Activated naive CD4-positive, alpha-beta T cell treated with anti-CD3 and anti-CD28 coated beads, Interleukin-2, amount 50 U/mL, for 24 hours (primary cell): ENCODE measurements at regions not wholly inside any gene's neighbourhood (a gene's known extent, or its start where the extent isn't known, plus 50 kb on each side); places are given as distances from the start of the nearest gene placed in this dataset.
"Not testable (repeated sequence)": the region's sequence is repeated elsewhere in the genome, so short reads cannot be mapped to it uniquely, and the experiment has no call there.

Experiments
- H3K27ac Mint-ChIP-seq: one replicate; pipeline ENCODE4 v1.8.0; 2021; ENCODE audit warnings: mild to moderate bottlenecking, mixed read lengths
- H3K27me3 Mint-ChIP-seq: one replicate; pipeline ENCODE4 v1.8.0; 2021; ENCODE audit warnings: mixed read lengths
- H3K36me3 Mint-ChIP-seq: one replicate; pipeline ENCODE4 v1.8.0; 2021; ENCODE audit warnings: mixed read lengths
- H3K4me1 Mint-ChIP-seq: one replicate; pipeline ENCODE4 v1.8.0; 2021; ENCODE audit warnings: mixed read lengths
- H3K4me3 Mint-ChIP-seq: one replicate; pipeline ENCODE4 v1.8.0; 2021; ENCODE audit warnings: mild to moderate bottlenecking, mixed read lengths
- H3K9me3 Mint-ChIP-seq: one replicate; pipeline ENCODE4 v1.8.0; 2021; ENCODE audit warnings: mixed read lengths

DNA sequence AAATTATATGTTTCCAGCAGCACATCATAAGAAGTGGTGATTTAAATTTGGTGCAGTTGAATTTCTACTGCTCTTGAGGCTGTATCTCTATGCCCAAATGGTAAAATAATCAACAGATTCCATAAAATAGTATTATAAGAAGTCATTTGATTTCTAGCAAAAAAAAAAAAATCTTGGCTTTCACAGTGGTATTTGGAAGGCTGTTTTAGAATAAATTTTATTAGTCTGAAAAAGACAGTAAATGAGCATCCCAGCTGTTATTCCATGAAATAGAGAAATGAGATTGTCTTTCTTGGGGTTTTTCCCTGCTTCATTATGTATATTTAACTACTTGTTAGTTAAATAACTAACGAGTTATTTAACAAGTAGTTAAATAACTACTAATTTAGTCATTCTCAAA is 156.0 kb upstream of the ABI3BP start:
- Mint-ChIP-seq H3K36me3 (no peaks in the 10 kb centered on the region), H3K4me1 (no peaks in the 10 kb centered on the region), H3K4me3 (no peak overlapping the region), H3K27me3 (peaks cover 9% of the 10 kb centered on the region), H3K27ac (no peak overlapping the region), H3K9me3 (no peaks in the 10 kb centered on the region)

DNA sequence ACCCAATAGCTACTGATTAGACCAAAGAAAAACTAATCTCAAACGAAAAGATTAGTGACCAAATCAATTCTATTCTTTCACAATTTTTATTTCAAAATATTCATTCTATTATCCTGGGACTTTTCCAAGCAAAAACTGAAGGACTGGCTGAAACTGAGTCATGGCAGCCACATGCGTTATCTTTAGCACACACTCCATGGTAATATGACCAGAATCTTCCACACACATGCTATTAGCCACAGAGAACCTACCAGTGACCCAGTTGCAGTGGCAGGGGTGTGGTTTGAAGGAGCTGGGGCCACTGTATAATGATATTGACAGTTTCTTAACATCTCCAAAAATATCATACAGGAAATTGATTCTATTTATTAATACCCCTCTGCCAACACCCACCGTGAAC is 154.8 kb upstream of the ABI3BP start:
- H3K27me3 Mint-ChIP-seq: peaks cover 7% of the 10 kb centered on the region
- H3K36me3 Mint-ChIP-seq: no peaks in the 10 kb centered on the region
- H3K4me1 Mint-ChIP-seq: no peaks in the 10 kb centered on the region
- no peak overlapping the region for H3K4me3 Mint-ChIP-seq
- no peak overlapping the region for H3K27ac Mint-ChIP-seq
- no peaks in the 10 kb centered on the region for H3K9me3 Mint-ChIP-seq

DNA sequence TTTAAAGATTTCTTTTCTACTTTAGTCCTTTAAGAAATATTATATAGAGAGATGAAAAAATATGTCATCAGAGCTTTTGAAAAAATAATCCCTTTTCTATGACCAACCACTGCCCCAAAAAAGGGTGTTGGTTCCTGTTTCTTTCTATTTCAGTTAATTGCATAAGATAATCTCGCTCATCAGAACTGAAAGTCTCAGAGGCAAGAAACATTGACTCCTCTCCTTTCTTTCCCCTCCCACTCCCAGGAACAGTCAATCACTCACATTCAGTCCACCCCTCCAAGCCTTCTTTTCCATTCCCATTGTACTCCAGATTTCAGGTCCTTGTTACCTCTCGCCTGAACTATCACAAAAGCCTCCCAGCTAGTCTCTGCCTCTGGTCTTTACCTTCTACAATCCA is 153.7 kb upstream of the ABI3BP start:
- Mint-ChIP-seq H3K4me1 (no peaks in the 10 kb centered on the region), H3K4me3 (no peak overlapping the region), H3K9me3 (no peaks in the 10 kb centered on the region), H3K36me3 (no peaks in the 10 kb centered on the region), H3K27ac (no peak overlapping the region), H3K27me3 (peaks cover 7% of the 10 kb centered on the region)

DNA sequence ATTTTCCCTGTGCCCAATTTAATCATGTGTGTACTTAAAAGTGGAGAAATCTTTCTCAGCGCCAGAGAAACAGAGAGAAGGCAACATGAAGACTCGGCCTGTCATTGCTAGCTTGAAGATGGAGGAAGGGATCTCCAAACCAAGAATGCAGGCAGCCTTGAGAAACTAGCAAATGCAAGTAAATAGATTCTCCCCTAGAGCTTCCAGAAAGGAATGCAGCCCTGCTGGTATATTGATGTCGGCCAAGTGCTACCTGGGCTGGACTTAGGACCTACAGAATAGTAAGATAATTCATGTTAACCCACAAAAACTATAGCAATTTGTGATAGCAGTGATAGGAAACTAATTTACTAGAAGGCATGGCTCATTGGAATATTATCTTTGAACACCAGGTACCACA is 150.9 kb upstream of the ABI3BP start:
- Mint-ChIP-seq H3K4me1 (no peaks in the 10 kb centered on the region), H3K4me3 (no peak overlapping the region), H3K36me3 (no peaks in the 10 kb centered on the region), H3K27ac (no peak overlapping the region), H3K9me3 (no peaks in the 10 kb centered on the region), H3K27me3 (peaks cover 4% of the 10 kb centered on the region)

DNA sequence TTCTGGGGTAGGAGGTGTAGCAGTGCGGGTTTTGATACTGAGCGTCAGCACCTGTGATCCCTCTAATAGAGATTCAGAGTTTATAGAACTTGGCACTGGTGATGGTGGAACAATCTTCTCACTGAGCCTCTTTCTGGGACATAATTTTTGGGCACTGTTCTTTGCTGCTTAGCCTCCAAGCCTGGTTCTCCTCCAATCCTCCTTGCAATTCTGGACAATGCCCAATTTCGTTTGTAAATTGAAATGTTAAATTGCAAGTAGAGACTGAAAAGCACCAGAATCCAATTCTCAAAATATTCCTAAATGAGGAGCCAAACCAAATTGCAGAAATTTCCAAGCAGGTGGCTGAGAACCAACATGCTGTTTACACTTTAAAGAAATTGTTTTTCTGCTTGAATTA is 149.8 kb upstream of the ABI3BP start:
- H3K27me3 Mint-ChIP-seq: peaks cover 4% of the 10 kb centered on the region
- H3K9me3 Mint-ChIP-seq: no peaks in the 10 kb centered on the region
- no peak overlapping the region for H3K4me3 Mint-ChIP-seq
- H3K36me3 Mint-ChIP-seq: no peaks in the 10 kb centered on the region
- no peaks in the 10 kb centered on the region for H3K4me1 Mint-ChIP-seq
- H3K27ac Mint-ChIP-seq: no peak overlapping the region

DNA sequence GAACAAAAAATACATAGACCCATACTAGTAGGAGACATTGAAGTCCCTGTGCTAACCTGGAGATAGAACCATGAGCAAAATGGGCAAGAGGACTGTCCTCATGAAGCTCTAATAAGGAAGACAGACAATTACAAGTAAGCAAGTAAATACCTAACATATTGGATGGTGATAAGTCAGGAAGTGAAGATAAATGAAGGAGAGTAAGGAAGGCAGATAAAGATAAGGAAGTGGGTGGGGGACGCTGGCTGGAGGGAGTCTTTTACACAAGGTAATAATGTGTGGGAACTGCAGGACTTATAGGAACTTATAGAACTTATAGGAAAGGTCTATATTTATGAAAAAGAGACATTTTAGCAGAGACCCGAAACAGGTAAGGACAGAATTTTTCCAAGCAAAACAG is 148.9 kb upstream of the ABI3BP start:
- H3K36me3 Mint-ChIP-seq: no peaks in the 10 kb centered on the region
- no peak overlapping the region for H3K27ac Mint-ChIP-seq
- no peaks in the 10 kb centered on the region for H3K9me3 Mint-ChIP-seq
- no peaks in the 10 kb centered on the region for H3K4me1 Mint-ChIP-seq
- no peak overlapping the region for H3K4me3 Mint-ChIP-seq
- peaks cover 3% of the 10 kb centered on the region for H3K27me3 Mint-ChIP-seq

DNA sequence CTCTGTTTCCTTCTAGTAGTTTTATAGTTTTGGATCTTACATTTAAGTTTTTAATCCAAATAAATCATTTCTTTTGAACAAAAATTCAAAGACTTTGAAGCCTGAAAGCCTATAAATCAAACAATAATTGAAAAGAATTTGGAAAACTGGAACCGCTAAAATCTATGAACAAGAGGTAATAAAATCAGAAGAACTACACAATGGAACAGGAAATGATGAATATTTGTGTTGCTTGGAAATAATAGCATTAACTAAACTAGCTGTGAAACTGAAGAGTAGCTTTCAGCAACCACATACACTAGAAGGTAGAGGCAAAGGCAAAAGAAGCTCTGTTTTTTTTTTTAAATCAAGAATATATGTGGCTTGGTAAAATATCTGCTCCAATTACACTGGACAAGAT is 147.9 kb upstream of the ABI3BP start:
- H3K4me1 Mint-ChIP-seq: no peaks in the 10 kb centered on the region
- no peaks in the 10 kb centered on the region for H3K9me3 Mint-ChIP-seq
- no peak overlapping the region for H3K27ac Mint-ChIP-seq
- H3K36me3 Mint-ChIP-seq: no peaks in the 10 kb centered on the region
- no peak overlapping the region for H3K4me3 Mint-ChIP-seq
- no peaks in the 10 kb centered on the region for H3K27me3 Mint-ChIP-seq

DNA sequence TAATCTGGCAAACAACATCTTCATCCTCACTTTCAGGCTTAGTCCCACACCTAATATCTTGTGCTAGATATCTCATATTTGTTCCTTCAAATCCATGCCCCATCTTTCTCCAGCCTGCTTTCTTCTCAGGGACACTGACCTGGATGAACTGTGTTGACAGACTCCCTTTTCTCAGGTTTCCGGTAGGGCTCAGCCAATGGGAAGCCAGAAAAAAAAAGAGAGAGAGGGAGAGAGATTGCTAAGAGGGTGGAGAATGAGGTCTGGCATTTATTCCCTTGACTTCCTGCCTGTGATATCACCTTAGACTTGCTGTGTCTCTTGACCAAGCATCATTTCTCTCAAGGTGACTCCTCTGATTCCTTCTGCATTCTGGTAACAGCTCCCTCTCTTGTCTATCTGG is 145.6 kb upstream of the ABI3BP start:
- no peaks in the 10 kb centered on the region for H3K9me3 Mint-ChIP-seq
- H3K27ac Mint-ChIP-seq: no peak overlapping the region
- H3K4me3 Mint-ChIP-seq: no peak overlapping the region
- H3K36me3 Mint-ChIP-seq: no peaks in the 10 kb centered on the region
- no peaks in the 10 kb centered on the region for H3K27me3 Mint-ChIP-seq
- H3K4me1 Mint-ChIP-seq: peaks cover 6% of the 10 kb centered on the region

DNA sequence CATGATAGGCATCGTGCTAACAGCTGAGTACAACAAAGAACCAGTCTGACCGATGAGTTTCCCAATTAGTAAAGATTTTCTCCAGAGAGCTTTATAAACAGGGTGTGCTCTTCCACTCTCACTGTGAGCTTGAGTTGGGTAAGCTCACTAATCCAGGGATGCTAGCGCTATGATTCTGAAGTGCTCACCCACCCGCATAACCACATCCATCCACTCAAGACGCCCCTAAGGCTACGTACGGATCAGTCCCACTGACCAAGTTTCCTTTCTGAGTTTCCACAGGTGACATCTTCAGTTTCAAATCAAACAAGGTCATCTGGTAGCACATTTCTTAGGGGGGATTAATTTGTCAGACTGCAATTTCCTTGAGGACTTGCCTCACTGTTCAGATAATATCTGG is 141.1 kb upstream of the ABI3BP start:
- H3K9me3 Mint-ChIP-seq: peaks cover 8% of the 10 kb centered on the region
- no peaks in the 10 kb centered on the region for H3K27me3 Mint-ChIP-seq
- H3K4me1 Mint-ChIP-seq: peaks cover 12% of the 10 kb centered on the region
- no peak overlapping the region for H3K4me3 Mint-ChIP-seq
- H3K27ac Mint-ChIP-seq: no peak overlapping the region
- H3K36me3 Mint-ChIP-seq: no peaks in the 10 kb centered on the region

DNA sequence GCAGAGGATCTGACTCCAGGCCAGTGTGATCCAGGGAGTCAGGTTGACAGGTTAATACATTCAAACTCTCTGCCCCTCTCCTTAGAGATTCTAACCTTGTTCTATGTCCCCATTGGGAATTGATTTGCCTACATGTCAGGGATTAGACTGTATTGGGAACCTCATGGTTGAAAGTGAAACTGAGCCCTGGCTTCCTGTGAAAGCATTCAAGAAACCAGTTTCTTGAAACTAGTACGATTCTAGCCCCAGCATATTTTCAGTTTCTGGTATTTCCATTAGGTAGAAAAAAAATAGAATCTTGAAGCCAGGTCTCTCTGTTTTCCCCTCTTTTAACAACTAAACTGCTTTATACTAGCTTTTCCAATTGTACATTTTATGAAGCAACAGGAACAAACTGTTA is 140.4 kb upstream of the ABI3BP start:
- Mint-ChIP-seq H3K27ac (no peak overlapping the region), H3K9me3 (peaks cover 8% of the 10 kb centered on the region), H3K27me3 (no peaks in the 10 kb centered on the region), H3K36me3 (no peaks in the 10 kb centered on the region), H3K4me3 (peak overlapping the region; percentile 24), H3K4me1 (peaks cover 12% of the 10 kb centered on the region)

DNA sequence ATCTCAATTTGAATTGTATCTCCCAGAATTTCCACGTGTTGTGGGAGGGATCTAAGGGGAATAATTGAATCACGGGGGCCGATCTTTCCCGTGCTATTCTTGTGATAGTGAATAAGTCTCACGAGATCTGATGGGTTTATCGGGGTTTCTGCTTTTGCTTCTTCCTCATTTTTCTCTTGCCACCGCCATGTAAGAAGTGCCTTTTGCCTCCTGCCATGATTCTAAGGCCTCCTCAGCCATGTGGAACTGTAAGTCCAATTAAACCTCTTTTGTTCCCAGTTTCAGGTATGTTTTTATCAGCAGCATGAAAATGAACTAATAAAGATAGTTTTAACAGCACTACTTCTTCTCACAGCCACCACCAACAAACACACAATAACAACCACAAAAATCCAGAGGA is 140.0 kb upstream of the ABI3BP start:
- H3K27me3 Mint-ChIP-seq, H3K36me3 Mint-ChIP-seq, H3K27ac Mint-ChIP-seq, H3K9me3 Mint-ChIP-seq, H3K4me3 Mint-ChIP-seq: not testable (repeated sequence)
- peaks cover 12% of the 10 kb centered on the region for H3K4me1 Mint-ChIP-seq

DNA sequence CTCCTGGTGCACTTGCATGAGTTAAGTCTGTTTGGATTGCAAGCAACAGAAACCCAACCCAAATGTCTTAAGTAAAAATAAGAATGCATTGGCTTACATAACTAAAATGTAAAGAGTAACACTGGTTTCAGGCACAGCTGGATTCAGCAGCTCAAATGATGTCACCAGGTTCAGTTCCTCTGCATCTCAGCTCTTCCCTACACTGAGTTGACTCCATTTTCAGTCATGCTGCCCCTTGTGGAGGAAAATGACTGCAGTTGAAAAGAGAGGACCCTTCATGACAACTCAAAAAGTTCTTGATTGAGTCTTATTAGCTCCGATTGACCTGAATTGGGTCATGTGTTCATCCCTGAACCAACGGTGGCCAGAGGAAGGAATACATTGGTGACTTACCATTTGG is 138.5 kb upstream of the ABI3BP start:
- no peaks in the 10 kb centered on the region for H3K27me3 Mint-ChIP-seq
- H3K36me3 Mint-ChIP-seq: no peaks in the 10 kb centered on the region
- peaks cover 8% of the 10 kb centered on the region for H3K9me3 Mint-ChIP-seq
- H3K4me3 Mint-ChIP-seq: no peak overlapping the region
- peaks cover 12% of the 10 kb centered on the region for H3K4me1 Mint-ChIP-seq
- H3K27ac Mint-ChIP-seq: no peak overlapping the region

DNA sequence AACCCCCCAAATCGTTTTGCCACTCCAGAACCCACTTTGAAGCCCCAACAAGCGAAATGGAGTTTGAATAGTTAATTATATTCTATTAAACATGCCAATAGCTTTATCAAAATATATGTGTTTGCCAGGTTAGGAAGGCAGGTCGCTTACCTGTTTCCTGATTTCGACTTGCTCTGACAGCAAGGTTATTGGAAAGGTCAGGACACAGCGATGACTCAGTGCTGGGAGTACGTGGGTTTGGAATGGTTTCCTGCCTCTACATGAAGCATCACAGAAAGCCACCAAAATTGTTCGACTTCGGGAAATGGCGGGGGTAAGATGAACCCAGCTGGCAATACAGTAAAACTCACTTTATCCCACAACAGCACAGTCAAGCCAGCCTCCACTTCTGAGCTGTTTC is 135.6 kb upstream of the ABI3BP start:
- Mint-ChIP-seq H3K27ac (no peak overlapping the region), H3K9me3 (peaks cover 8% of the 10 kb centered on the region)

DNA sequence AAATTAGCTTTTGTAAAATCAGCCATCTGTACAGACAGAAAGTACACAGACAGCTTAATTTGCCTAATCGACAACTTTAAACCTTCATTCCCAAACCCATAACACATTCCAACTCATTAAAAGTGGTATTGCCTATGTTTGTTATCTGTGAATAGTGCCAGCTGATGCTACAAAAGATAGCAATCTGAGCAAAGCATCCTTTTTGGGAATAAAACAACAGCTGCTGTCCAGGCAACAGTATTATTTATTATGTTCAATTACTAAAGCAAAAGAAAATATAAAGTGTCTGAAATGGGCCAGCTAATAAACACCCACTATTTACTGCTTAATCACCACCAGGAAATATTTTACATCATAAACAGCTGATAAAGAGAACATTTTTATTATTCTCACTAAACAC is 134.8 kb upstream of the ABI3BP start:
- Mint-ChIP-seq H3K27me3 (peaks cover 9% of the 10 kb centered on the region), H3K4me3 (no peak overlapping the region), H3K27ac (no peak overlapping the region), H3K9me3 (peaks cover 8% of the 10 kb centered on the region), H3K4me1 (no peaks in the 10 kb centered on the region), H3K36me3 (no peaks in the 10 kb centered on the region)

More for the DNA sequence above, 135.6 kb upstream of the ABI3BP start:
- Mint-ChIP-seq H3K4me3 (no peak overlapping the region), H3K4me1 (peaks cover 6% of the 10 kb centered on the region), H3K36me3 (no peaks in the 10 kb centered on the region), H3K27me3 (peaks cover 9% of the 10 kb centered on the region)

DNA sequence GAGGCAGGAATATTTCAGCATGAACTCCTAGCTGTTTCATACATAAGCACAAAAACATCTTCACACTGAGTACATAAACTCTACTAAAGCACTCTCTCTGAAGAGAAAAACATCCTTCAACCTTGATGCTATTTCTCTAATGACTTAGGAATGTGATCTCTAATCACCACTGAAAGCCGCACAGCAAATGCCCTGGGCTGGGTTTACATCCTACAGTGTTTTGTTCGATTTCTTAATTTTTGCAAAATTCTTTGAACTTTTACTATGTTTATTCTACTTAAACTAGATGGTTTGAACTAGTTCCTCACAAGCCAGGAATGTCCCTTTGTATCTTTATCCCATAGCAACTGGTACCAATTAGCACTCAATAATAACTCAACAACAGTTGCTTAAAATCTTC is 130.9 kb upstream of the ABI3BP start:
- Mint-ChIP-seq H3K27ac (no peak overlapping the region), H3K27me3 (peaks cover 18% of the 10 kb centered on the region), H3K4me3 (no peak overlapping the region), H3K4me1 (no peaks in the 10 kb centered on the region), H3K9me3 (no peaks in the 10 kb centered on the region), H3K36me3 (no peaks in the 10 kb centered on the region)

DNA sequence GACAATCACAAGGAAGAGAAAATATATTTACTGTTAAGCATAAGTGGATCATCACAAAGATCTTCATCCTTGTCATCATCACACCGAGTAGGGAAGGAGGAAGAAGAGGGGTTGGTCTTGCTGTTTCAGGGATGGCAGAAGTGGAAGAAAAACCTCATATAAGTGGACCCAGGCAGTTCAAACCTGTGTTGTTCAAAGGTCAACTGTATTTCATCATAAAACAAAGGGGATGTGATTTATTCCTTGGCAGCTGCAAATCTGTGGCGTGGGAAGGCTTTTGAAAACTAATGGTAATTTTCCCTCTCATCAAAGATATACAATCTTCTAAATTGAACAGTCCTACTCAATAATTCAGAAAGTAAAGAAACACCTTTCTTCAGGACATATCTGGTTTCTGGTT is 129.9 kb upstream of the ABI3BP start:
- H3K4me3 Mint-ChIP-seq: no peak overlapping the region
- H3K4me1 Mint-ChIP-seq: no peaks in the 10 kb centered on the region
- peaks cover 18% of the 10 kb centered on the region for H3K27me3 Mint-ChIP-seq
- H3K9me3 Mint-ChIP-seq: no peaks in the 10 kb centered on the region
- H3K27ac Mint-ChIP-seq: no peak overlapping the region
- no peaks in the 10 kb centered on the region for H3K36me3 Mint-ChIP-seq

DNA sequence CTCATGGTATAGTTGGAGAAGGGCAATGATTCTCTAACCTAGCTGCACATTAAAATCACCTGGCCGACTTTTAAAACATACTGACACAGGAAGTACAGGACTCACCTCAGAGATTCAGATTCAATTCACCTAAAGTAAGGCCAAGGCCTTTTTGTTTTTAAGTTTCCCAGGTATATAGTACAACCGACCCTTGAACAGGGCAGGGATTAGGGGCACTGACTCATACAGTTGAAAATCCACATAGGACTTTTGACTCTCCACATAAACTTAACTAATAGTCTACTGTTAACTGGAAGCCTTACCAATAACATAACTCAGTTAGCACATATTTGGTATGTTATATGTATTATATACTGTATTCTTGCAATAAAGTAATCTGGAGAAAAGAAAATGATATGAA is 129.5 kb upstream of the ABI3BP start:
- no peak overlapping the region for H3K4me3 Mint-ChIP-seq
- no peak overlapping the region for H3K27ac Mint-ChIP-seq
- H3K9me3 Mint-ChIP-seq: no peaks in the 10 kb centered on the region
- peaks cover 18% of the 10 kb centered on the region for H3K27me3 Mint-ChIP-seq
- no peaks in the 10 kb centered on the region for H3K4me1 Mint-ChIP-seq
- H3K36me3 Mint-ChIP-seq: no peaks in the 10 kb centered on the region

DNA sequence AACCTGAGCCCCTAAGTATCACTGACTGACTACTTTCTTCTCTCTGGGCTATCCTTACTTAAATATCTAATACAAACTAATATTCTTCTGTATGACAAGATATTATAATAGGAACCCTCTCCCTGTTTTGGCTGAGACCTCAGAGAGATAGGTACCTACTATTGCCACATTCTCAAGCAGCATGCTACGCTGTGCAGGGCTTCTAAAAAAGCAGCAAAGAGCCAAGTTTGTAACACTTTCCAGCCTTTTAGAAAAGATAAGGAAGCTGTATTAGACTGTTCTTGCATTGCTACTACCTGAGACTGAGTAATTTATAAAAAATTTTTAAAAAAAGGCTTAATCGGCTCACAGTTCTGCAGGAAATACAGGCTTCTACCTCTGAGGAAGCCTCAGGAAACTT is 126.8 kb upstream of the ABI3BP start:
- Mint-ChIP-seq H3K27ac (no peak overlapping the region), H3K36me3 (no peaks in the 10 kb centered on the region), H3K4me3 (no peak overlapping the region), H3K4me1 (no peaks in the 10 kb centered on the region), H3K9me3 (no peaks in the 10 kb centered on the region), H3K27me3 (peaks cover 15% of the 10 kb centered on the region)
